HUES48 (cell line): ENCODE measurements at regions not wholly inside any gene's neighbourhood (a gene's known extent, or its start where the extent isn't known, plus 50 kb on each side); places are given as distances from the start of the nearest gene placed in this dataset.

Experiments used
- H3K27ac ChIP-seq: one replicate; pipeline ENCODE4 v1.7.0; 2013; ENCODE audit warnings: low read depth, low read length, inconsistent platforms
- H3K27me3 ChIP-seq: 2 replicates; pipeline ENCODE4 v1.6.1; 2013; ENCODE audit warnings: mild to moderate bottlenecking, low read length; ENCODE audit not compliant: control insufficient read depth, insufficient read depth
- H3K36me3 ChIP-seq: 2 replicates; pipeline ENCODE4 v1.6.1; 2013; ENCODE audit warnings: low read length; ENCODE audit not compliant: control insufficient read depth, insufficient read depth
- H3K4me1 ChIP-seq: 2 replicates; pipeline ENCODE4 v1.6.1; 2013; ENCODE audit warnings: mild to moderate bottlenecking, low read length; ENCODE audit not compliant: control insufficient read depth, insufficient read depth
- H3K4me3 ChIP-seq: 2 replicates; pipeline ENCODE4 v1.5.1; 2013; ENCODE audit warnings: mild to moderate bottlenecking, low read depth, low read length
- H3K9ac ChIP-seq: 2 replicates; pipeline ENCODE4 v1.6.1; 2013; ENCODE audit warnings: mild to moderate bottlenecking, low read depth, low read length, moderate library complexity
- H3K9me3 ChIP-seq: 2 replicates; pipeline ENCODE4 v1.6.1; 2013; ENCODE audit warnings: low read length; ENCODE audit not compliant: control insufficient read depth, insufficient read depth

DNA sequence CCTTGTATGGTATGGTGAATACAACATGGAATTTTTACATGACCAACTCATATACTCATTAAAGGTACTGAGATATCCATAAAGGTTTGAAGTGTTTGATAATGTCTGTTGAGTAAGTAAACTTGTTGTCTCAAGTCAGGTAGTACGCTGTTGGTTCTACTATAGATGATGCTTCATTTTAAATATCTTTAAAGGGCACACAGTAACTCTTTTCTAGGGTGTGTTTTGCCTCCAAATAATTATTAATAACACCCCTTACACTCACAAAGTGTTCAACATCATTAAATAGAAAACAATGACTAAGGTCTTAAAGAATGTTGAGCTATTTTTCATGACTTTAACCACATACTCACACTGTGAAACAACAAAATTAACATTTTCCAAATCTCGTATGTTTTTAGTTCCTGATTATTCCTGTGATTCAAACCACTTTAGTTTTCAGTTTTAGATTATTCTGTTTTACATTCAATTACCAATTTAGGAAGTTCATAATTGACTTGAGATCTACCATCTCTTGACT, 220.0 kb upstream of the NANOGP8 start:
- Histone ChIP-seq H3K27me3 (no peaks in the 10 kb centered on the region), H3K4me3 (no peak overlapping the region), H3K27ac (no peak overlapping the region), H3K4me1 (peaks cover 11% of the 10 kb centered on the region; the same call in 1 of the 2 replicates), H3K9ac (no peak overlapping the region), H3K9me3 (no peaks in the 10 kb centered on the region), H3K36me3 (no peaks in the 10 kb centered on the region)

DNA sequence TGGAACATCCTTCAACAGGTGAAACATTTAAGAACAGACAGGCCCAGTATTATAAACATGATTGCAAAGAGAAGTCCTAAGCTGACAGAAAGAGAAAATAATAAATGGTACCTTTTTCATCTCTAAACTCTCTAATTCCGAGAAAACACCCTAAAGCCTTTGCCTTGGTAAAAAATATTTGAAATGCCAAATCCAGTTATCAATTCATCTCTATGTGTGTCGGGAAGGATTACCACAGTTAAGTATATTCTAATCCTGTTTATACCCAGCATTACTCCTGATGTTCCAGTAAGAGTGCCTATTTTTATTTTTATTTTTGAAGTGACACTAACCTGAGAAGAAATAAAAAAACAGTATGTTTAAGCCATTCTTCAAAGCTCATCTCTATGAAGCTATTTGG, 219.3 kb upstream of the NANOGP8 start:
- no peak overlapping the region for H3K9ac ChIP-seq
- H3K4me1 ChIP-seq: peaks cover 11% of the 10 kb centered on the region; the same call in 1 of the 2 replicates
- no peaks in the 10 kb centered on the region for H3K9me3 ChIP-seq
- H3K27ac ChIP-seq: no peak overlapping the region
- no peaks in the 10 kb centered on the region for H3K27me3 ChIP-seq
- H3K36me3 ChIP-seq: no peaks in the 10 kb centered on the region
- H3K4me3 ChIP-seq: no peak overlapping the region

DNA sequence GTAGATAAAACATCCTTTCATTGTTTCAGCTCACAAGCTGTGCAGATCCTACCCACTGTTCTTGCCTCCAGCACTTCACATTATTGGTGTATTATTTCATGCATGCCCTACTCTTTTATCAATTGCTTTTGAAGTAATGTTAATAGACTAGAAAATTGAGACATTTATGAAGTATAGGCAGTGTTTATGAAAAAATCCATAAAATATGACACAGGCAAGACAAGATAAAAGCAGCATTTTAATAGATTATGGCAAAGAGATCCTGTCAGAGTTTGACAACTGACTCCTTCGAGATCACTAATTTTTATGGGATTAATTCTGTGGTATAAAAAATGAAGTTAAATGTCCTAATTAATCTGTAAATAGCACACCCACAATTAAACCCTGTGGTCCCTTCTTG, 217.2 kb upstream of the NANOGP8 start:
- no peak overlapping the region for H3K4me3 ChIP-seq
- H3K36me3 ChIP-seq: no peaks in the 10 kb centered on the region
- no peak overlapping the region for H3K27ac ChIP-seq
- H3K27me3 ChIP-seq: no peaks in the 10 kb centered on the region
- H3K4me1 ChIP-seq: peaks cover 11% of the 10 kb centered on the region; the same call in 1 of the 2 replicates
- H3K9me3 ChIP-seq: no peaks in the 10 kb centered on the region
- no peak overlapping the region for H3K9ac ChIP-seq

DNA sequence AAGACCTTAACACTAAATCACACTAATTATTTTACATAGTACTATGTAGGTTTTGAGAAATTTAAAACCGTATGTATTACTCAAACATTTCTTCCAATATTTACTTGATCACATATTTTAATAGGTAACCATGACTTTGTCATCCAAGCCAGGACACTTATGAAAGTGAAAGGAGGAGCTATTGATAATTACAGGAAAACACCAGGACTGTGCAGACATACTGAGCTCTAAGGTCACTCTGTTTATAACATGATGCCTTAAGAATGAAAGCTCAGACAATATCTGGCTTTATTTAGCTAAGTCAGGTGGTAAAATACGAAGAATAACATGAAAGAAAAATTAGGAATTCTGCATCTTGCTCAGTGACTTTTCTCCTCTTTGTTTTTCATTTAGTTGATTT, 216.0 kb upstream of the NANOGP8 start:
- Histone ChIP-seq H3K9me3 (no peaks in the 10 kb centered on the region), H3K36me3 (no peaks in the 10 kb centered on the region), H3K9ac (no peak overlapping the region), H3K27ac (no peak overlapping the region), H3K27me3 (no peaks in the 10 kb centered on the region), H3K4me1 (peaks cover 2% of the 10 kb centered on the region; the same call in 1 of the 2 replicates), H3K4me3 (no peak overlapping the region)

DNA sequence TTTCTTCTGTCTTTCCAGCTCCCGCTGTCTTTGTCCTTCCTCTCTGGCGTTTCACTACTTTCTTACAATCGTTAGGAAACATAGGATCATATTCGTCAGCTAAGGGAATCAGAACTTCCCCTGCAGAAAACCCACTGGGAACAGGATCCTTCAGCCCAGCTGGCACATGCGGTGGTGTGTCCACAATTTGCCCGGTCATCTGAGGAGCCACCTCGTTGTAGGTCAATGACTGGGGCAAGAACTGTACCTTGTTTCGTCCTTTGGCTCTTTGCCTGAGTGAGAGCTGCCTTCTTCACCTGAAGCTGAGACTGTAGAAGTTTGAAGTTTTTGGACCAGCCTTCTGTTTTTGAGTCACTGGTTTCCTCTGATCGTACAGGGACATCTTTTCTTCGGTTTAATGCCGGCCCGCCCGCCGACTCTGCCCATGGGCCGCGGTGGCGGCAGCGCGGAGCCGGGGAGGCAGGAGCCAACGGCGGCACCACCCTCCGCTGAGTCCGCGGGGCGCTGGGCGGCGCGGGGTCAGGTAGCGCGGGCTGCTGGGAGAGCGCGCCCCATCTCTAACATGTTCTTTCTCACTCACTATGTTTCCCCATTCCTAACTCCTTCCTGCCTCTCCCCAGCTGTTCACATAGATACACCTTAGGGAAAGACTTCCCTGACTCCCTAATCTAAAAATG, 214.1 kb upstream of the NANOGP8 start:
- Histone ChIP-seq H3K9me3 (no peaks in the 10 kb centered on the region), H3K36me3 (no peaks in the 10 kb centered on the region), H3K27ac (no peak overlapping the region), H3K4me3 (no peak overlapping the region), H3K9ac (no peak overlapping the region), H3K27me3 (no peaks in the 10 kb centered on the region), H3K4me1 (no peaks in the 10 kb centered on the region)

DNA sequence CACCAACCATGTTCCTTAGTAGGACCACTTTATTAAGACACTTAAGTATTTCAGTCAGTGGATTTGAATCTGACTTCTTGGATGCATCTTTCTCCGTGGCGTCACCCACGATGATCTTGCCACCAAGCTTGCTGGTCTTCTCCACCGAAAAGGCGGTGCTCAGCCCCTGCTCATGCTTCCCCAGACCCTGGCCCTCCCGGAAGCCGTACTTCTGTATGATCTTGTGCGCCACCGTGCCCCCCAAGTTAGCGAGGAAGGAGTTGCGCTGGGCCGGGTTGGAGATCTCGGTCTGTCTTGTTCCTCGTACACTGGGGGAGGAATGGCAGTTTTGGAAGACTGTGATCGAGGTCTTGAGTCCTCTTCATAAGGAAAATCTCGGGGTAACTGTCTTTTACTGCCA, 213.4 kb upstream of the NANOGP8 start:
- no peaks in the 10 kb centered on the region for H3K4me1 ChIP-seq
- H3K27me3 ChIP-seq: no peaks in the 10 kb centered on the region
- H3K27ac ChIP-seq: no peak overlapping the region
- H3K4me3 ChIP-seq: no peak overlapping the region
- H3K9ac ChIP-seq: no peak overlapping the region
- no peaks in the 10 kb centered on the region for H3K9me3 ChIP-seq
- H3K36me3 ChIP-seq: no peaks in the 10 kb centered on the region

DNA sequence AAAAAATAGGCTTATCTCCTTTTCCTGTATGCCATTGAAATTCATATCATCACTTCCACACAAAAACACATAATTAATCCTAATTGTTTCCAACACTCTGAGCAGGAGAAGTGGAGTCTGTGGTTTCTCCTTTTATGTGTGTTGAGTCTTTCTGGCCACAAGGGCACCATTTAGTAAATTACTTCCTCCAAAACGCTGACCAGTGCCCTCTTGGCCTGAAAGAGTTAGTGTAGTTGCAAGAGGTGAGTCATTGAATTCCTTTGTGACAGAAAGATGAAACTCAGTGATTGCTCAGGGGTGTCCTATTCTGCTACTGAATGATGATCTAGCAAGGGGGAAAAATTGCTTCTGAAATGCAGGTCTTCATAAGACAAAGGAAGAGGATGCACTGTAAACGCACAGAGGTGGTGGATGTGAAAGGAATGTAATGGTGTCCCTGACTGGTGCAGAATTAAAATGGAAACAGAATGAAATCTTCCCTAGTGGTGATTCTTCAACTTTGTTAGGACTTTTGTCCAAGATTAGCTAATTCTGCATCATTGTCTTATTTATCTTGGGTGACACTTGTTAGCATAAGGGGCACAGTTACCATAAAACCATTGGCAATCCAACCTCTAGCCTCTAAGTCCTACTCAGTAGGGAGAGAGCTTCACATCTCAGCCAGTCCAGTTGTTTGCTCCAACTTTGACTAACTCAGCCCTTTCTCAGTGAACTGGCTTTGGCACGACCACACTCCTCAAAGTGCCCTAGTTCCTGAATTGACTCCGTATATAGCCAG, 208.4 kb upstream of the NANOGP8 start:
- H3K9me3 ChIP-seq: no peaks in the 10 kb centered on the region
- H3K4me1 ChIP-seq: no peaks in the 10 kb centered on the region
- no peaks in the 10 kb centered on the region for H3K27me3 ChIP-seq
- H3K27ac ChIP-seq: no peak overlapping the region
- no peaks in the 10 kb centered on the region for H3K36me3 ChIP-seq
- no peak overlapping the region for H3K4me3 ChIP-seq
- no peak overlapping the region for H3K9ac ChIP-seq

DNA sequence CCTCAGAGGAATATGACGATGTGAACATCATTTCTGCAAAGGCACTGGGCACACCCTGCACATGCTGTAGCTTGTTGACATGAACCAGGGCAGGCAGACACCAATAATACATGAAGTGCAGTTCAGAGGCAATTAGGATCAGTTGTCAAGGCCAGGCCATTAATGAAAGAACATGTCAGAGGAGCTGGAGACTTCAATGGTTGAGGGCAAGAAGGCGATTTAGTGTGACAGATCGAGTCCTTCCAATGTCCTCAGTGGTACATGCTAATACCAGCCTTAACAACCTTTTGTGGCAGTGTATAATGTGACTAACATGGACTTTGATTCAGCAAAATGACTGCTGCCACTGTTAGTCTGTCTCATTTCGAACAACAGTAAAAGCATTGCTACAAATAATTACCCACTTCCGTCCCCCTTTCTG, 205.2 kb upstream of the NANOGP8 start:
- Histone ChIP-seq H3K4me1 (no peaks in the 10 kb centered on the region), H3K9ac (no peak overlapping the region), H3K4me3 (no peak overlapping the region), H3K9me3 (no peaks in the 10 kb centered on the region), H3K27ac (no peak overlapping the region), H3K36me3 (no peaks in the 10 kb centered on the region), H3K27me3 (no peaks in the 10 kb centered on the region)

DNA sequence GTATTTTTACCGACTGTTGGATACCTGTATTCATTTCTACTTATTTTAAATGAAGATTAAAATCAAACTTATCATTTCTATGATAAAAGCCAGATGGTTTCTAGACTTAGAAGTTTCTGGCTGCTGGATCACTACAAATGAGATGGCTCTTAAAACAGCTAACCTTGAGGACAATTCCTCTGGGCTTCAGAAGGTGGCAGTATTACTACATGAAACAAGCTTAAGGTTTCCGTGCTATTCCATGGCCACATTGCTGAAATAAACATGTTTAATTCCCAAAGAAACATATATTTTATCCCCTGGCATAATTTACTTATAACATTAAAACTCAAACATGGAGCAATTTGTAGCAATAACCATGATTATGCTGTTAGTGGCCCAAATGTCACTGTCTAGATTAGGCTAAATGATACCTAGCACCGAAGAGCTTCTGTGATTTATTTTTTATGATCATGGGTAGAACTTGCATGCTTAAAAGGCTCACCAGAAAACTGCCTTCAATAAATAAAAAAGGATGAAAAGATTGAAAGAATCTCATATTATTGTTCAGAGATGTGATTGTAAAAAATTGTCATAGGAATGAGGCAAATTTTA, 204.0 kb upstream of the NANOGP8 start:
- no peaks in the 10 kb centered on the region for H3K27me3 ChIP-seq
- no peaks in the 10 kb centered on the region for H3K9me3 ChIP-seq
- no peaks in the 10 kb centered on the region for H3K4me1 ChIP-seq
- H3K27ac ChIP-seq: no peak overlapping the region
- no peak overlapping the region for H3K4me3 ChIP-seq
- H3K36me3 ChIP-seq: no peaks in the 10 kb centered on the region
- H3K9ac ChIP-seq: no peak overlapping the region

DNA sequence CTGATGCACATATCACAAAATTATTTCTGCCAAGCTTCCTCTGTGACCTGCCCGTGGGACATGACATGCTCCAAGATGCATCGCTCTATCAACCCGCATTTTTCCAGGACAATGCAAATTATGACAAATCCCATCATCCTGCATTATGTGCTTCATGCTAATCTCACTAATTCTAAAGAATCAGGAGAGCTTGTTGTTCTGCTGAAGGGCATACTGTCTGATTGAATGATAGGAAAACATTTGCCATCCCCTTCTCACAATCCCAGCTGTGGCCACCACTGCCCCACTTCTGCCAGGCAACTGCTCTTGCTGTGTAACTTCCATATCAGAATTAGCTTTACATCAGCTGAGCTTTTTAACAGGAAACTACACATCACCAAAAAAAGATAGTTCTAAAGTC, 203.5 kb upstream of the NANOGP8 start:
- no peaks in the 10 kb centered on the region for H3K4me1 ChIP-seq
- H3K36me3 ChIP-seq: no peaks in the 10 kb centered on the region
- H3K27me3 ChIP-seq: no peaks in the 10 kb centered on the region
- H3K27ac ChIP-seq: no peak overlapping the region
- no peak overlapping the region for H3K9ac ChIP-seq
- no peak overlapping the region for H3K4me3 ChIP-seq
- H3K9me3 ChIP-seq: no peaks in the 10 kb centered on the region

DNA sequence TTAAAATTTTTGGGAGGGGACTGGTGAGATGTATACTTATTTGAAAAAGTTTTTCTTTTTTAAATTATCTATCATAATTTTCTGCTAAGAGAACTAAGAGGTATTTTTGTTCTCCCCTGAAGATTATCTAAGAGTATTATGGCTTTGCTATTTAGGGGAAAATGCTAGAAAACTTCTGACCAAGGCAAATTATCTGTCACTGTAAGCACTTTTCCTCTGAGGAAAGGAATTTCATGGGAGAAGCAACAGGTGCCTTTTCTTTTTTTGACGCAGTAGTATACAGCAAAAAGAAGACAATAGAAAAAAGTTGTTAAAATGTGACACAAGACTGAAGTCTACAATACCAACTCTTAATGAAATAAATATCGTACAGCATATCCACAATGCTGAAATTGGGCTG, 201.6 kb upstream of the NANOGP8 start:
- Histone ChIP-seq H3K9ac (no peak overlapping the region), H3K36me3 (no peaks in the 10 kb centered on the region), H3K4me3 (no peak overlapping the region), H3K9me3 (no peaks in the 10 kb centered on the region), H3K4me1 (no peaks in the 10 kb centered on the region), H3K27ac (no peak overlapping the region), H3K27me3 (no peaks in the 10 kb centered on the region)
